HG03558 (cell line): ENCODE measurements at regions not wholly inside any gene's neighbourhood (a gene's known extent, or its start where the extent isn't known, plus 50 kb on each side); places are given as distances from the start of the nearest gene placed in this dataset.

Source experiments
- ATAC-seq: cut with Tn5 transposase; IDR thresholded peaks from one replicate; pipeline ENCODE4 v1.9.1; 2021; ENCODE audit warnings: moderate number of reproducible peaks; ENCODE audit not compliant: unreplicated experiment; ENCODE audit errors: extremely low read depth

GRCh38 chr10:128361487-128361886 lies 235.3 kb upstream of the MKI67 start:
- no peak for ATAC-seq

- no peak for ATAC-seq
Measured at GRCh38 chr10:128362514-128362913, 236.3 kb upstream of the MKI67 start.

- ATAC-seq = no peak
Measured at GRCh38 chr10:128364631-128365030, 238.4 kb upstream of the MKI67 start.

- no peak for ATAC-seq
Measured at GRCh38 chr10:128365156-128365725, 239.0 kb upstream of the MKI67 start.

GRCh38 chr10:128367807-128368206 lies 241.6 kb upstream of the MKI67 start:
- no peak for ATAC-seq

GRCh38 chr10:128369101-128369650 lies 243.0 kb upstream of the MKI67 start:
- no peak for ATAC-seq

- ATAC-seq = peak; percentile 88
Measured at GRCh38 chr10:128373071-128373749, 247.0 kb upstream of the MKI67 start.

GRCh38 chr10:128373831-128374230 lies 247.6 kb upstream of the MKI67 start:
- ATAC-seq = no peak

GRCh38 chr10:128375171-128375570 lies 248.9 kb upstream of the MKI67 start:
- no peak for ATAC-seq

GRCh38 chr10:128377364-128377987 lies 251.3 kb upstream of the MKI67 start:
- ATAC-seq = no peak

- ATAC-seq = no peak
Measured at GRCh38 chr10:128377988-128378387, 251.8 kb upstream of the MKI67 start.

- ATAC-seq = no peak
Measured at GRCh38 chr10:128380946-128381345, 254.7 kb upstream of the MKI67 start.

GRCh38 chr10:128382225-128382624 lies 256.0 kb upstream of the MKI67 start:
- ATAC-seq = no peak

GRCh38 chr10:128384831-128385230 lies 258.6 kb upstream of the MKI67 start:
- ATAC-seq = no peak

GRCh38 chr10:128386231-128386630 lies 260.0 kb upstream of the MKI67 start:
- no peak for ATAC-seq

GRCh38 chr10:128386816-128387604 lies 260.8 kb upstream of the MKI67 start:
- ATAC-seq = no peak

GRCh38 chr10:128390596-128390995 lies 264.4 kb upstream of the MKI67 start:
- ATAC-seq = no peak

- no peak for ATAC-seq
Measured at GRCh38 chr10:128393546-128393945, 267.3 kb upstream of the MKI67 start.

GRCh38 chr10:128398118-128398517 lies 271.9 kb upstream of the MKI67 start:
- ATAC-seq = no peak

GRCh38 chr10:128398999-128399398 lies 272.8 kb upstream of the MKI67 start:
- ATAC-seq = no peak

GRCh38 chr10:128400564-128400963 lies 274.3 kb upstream of the MKI67 start:
- no peak for ATAC-seq
